Urinary bladder (tissue), 3 donors: ENCODE measurements at regions not wholly inside any gene's neighbourhood (a gene's known extent, or its start where the extent isn't known, plus 50 kb on each side); places are given as distances from the start of the nearest gene placed in this dataset.
"Not testable (repeated sequence)": the region's sequence is repeated elsewhere in the genome, so short reads cannot be mapped to it uniquely, and the experiment has no call there.

Source experiments
- DNase-seq: peaks from one replicate; pipeline ENCODE4 v3.0.0-alpha.2; 2015; ENCODE audit errors: extremely low spot score
- H3K27ac ChIP-seq: one replicate; pipeline ENCODE4 v1.5.1; 2013; ENCODE audit warnings: low read depth, mild to moderate bottlenecking, moderate library complexity
- H3K36me3 ChIP-seq: one replicate; pipeline ENCODE4 v1.6.1; 2013; ENCODE audit warnings: mild to moderate bottlenecking, moderate library complexity; ENCODE audit not compliant: insufficient read depth
- H3K4me1 ChIP-seq: one replicate; pipeline ENCODE4 v1.6.1; 2013; ENCODE audit warnings: mild to moderate bottlenecking, moderate library complexity; ENCODE audit not compliant: insufficient read depth
- H3K4me3 ChIP-seq: one replicate; pipeline ENCODE4 v1.5.1; 2013; ENCODE audit warnings: low read depth, low read length
- WGBS: extraction: QIAGEN DNeasy Blood & Tissue Kit; methylation state at CpG from one replicate; pipeline ENCODE4 v1.1.7; 2013; 5-methylcytosine and 5-hydroxymethylcytosine counted together
- donor health status: healthy with polysubstance abuse.
- donor health status: healthy.

GRCh38 chr13:22965011-22965857, 215.5 kb upstream of the SGCG start:
- H3K27ac ChIP-seq, H3K4me1 ChIP-seq, H3K36me3 ChIP-seq, H3K4me3 ChIP-seq, DNase-seq: not testable (repeated sequence)
- 83% methylated on average over 28 of the region's 28 CpGs for WGBS

GRCh38 chr13:22965858-22966239, 214.9 kb upstream of the SGCG start:
- not testable (repeated sequence) for H3K4me1 ChIP-seq, H3K4me3 ChIP-seq, H3K27ac ChIP-seq, H3K36me3 ChIP-seq, DNase-seq
- 91% methylated on average over 7 of the region's 8 CpGs for WGBS

GRCh38 chr13:22966753-22967152, 214.0 kb upstream of the SGCG start:
- WGBS: 92% methylated on average over 13 of the region's 13 CpGs
- not testable (repeated sequence) for DNase-seq, H3K4me1 ChIP-seq, H3K36me3 ChIP-seq, H3K4me3 ChIP-seq, H3K27ac ChIP-seq

GRCh38 chr13:22967669-22968068, 213.1 kb upstream of the SGCG start:
- no peak for DNase-seq
- H3K36me3 ChIP-seq: no peaks in the 10 kb centered on the region
- no peak overlapping the region for H3K4me3 ChIP-seq
- no peaks in the 10 kb centered on the region for H3K4me1 ChIP-seq
- WGBS: 84% methylated on average over 6 of the region's 6 CpGs
- H3K27ac ChIP-seq: no peak overlapping the region

- H3K27ac ChIP-seq: no peak overlapping the region
- no peaks in the 10 kb centered on the region for H3K36me3 ChIP-seq
- WGBS: 74% methylated on average over 3 of the region's 3 CpGs
These were observed 200.8 kb upstream of the SGCG start for GRCh38 chr13:22979952-22980351.

GRCh38 chr13:22980936-22981335, 199.8 kb upstream of the SGCG start:
- H3K27ac ChIP-seq: no peak overlapping the region
- H3K36me3 ChIP-seq: no peaks in the 10 kb centered on the region
- WGBS: 97% methylated on average over 2 of the region's 2 CpGs
- no peaks in the 10 kb centered on the region for H3K4me1 ChIP-seq
- no peak for DNase-seq
- no peak overlapping the region for H3K4me3 ChIP-seq

More at GRCh38 chr13:22979952-22980351, 200.8 kb upstream of the SGCG start:
- H3K4me1 ChIP-seq: no peaks in the 10 kb centered on the region
- no peak for DNase-seq
- no peak overlapping the region for H3K4me3 ChIP-seq

GRCh38 chr13:22993148-22993547, 187.6 kb upstream of the SGCG start:
- Histone ChIP-seq H3K4me3 (no peak overlapping the region), H3K27ac (no peak overlapping the region), H3K4me1 (no peaks in the 10 kb centered on the region), H3K36me3 (no peaks in the 10 kb centered on the region)
- no peak for DNase-seq
- 33% methylated on average over 1 of the region's 1 CpG for WGBS

- H3K4me3 ChIP-seq: no peak overlapping the region
- H3K4me1 ChIP-seq: no peaks in the 10 kb centered on the region
- H3K27ac ChIP-seq: no peak overlapping the region
- DNase-seq: no peak
- no peaks in the 10 kb centered on the region for H3K36me3 ChIP-seq
- WGBS: 79% methylated on average over 2 of the region's 2 CpGs
These were observed 177.3 kb upstream of the SGCG start for GRCh38 chr13:23003446-23003845.

GRCh38 chr13:23007426-23007825, 173.4 kb upstream of the SGCG start:
- no peak for DNase-seq
- no peak overlapping the region for H3K27ac ChIP-seq
- 10% methylated on average over 7 of the region's 7 CpGs for WGBS
- no peaks in the 10 kb centered on the region for H3K36me3 ChIP-seq
- no peaks in the 10 kb centered on the region for H3K4me1 ChIP-seq
- H3K4me3 ChIP-seq: no peak overlapping the region

GRCh38 chr13:23018143-23018542, 162.6 kb upstream of the SGCG start:
- Histone ChIP-seq H3K36me3 (no peaks in the 10 kb centered on the region), H3K4me1 (no peaks in the 10 kb centered on the region), H3K27ac (no peak overlapping the region), H3K4me3 (no peak overlapping the region)
- no peak for DNase-seq
- 84% methylated on average over 3 of the region's 3 CpGs for WGBS

GRCh38 chr13:23020246-23020843, 160.4 kb upstream of the SGCG start:
- 15% methylated on average over 5 of the region's 5 CpGs for WGBS
- no peak for DNase-seq
- H3K36me3 ChIP-seq: no peaks in the 10 kb centered on the region
- H3K4me3 ChIP-seq: no peak overlapping the region
- H3K27ac ChIP-seq: no peak overlapping the region
- no peaks in the 10 kb centered on the region for H3K4me1 ChIP-seq

GRCh38 chr13:23021906-23022305, 158.9 kb upstream of the SGCG start:
- no peak for DNase-seq
- Histone ChIP-seq H3K4me3 (no peak overlapping the region), H3K36me3 (no peaks in the 10 kb centered on the region), H3K27ac (no peak overlapping the region), H3K4me1 (no peaks in the 10 kb centered on the region)
- 85% methylated on average over 5 of the region's 5 CpGs for WGBS

- DNase-seq: no peak
- 94% methylated on average over 7 of the region's 7 CpGs for WGBS
- Histone ChIP-seq H3K4me1 (no peaks in the 10 kb centered on the region), H3K27ac (no peak overlapping the region), H3K36me3 (no peaks in the 10 kb centered on the region), H3K4me3 (no peak overlapping the region)
These were observed 158.1 kb upstream of the SGCG start for GRCh38 chr13:23022704-23023103.

- WGBS: 52% methylated on average over 5 of the region's 5 CpGs
- Histone ChIP-seq H3K27ac (no peak overlapping the region), H3K4me1 (no peaks in the 10 kb centered on the region), H3K36me3 (no peaks in the 10 kb centered on the region), H3K4me3 (no peak overlapping the region)
- DNase-seq: no peak
These were observed 154.7 kb upstream of the SGCG start for GRCh38 chr13:23025864-23026608.
